Activated CD4-positive, CD25-positive, alpha-beta regulatory T cell treated with anti-CD3 and anti-CD28 coated beads, Interleukin-2, amount 50 U/mL, for 24 hours (primary cell): ENCODE measurements at regions not wholly inside any gene's neighbourhood (a gene's known extent, or its start where the extent isn't known, plus 50 kb on each side); places are given as distances from the start of the nearest gene placed in this dataset.
"Not testable (repeated sequence)": the region's sequence is repeated elsewhere in the genome, so short reads cannot be mapped to it uniquely, and the experiment has no call there.

Experiments used
- ATAC-seq, 2 donors: fragments of 150-1000 bp; cut with Tn5 transposase; one replicate each; pipeline ENCODE4 v1.10.0; 2021; ENCODE audit warnings: mild to moderate bottlenecking in 1 of 2, moderate library complexity in 1 of 2

- no peak for ATAC-seq
Measured at GRCh38 chr11:11220786-11221185, 132.3 kb downstream of the CSNK2A3 start.

DNA sequence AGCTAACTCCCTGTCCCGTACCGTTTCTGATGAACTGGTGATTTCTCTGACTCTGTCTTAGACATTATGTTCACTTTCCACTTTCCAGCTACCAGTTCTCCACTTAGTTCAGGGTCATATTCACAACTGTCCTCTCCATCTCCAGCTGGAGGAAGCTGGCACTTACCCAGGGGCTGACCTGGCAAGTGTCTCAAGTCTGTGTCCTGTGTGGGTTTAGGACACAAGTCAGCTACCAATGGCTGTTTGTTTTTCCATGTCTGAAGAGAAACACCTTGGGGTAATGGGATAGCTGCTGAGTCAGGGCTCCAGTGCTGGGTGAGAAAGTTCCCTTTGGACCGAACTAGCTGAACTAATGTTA is 134.4 kb downstream of the CSNK2A3 start:
- ATAC-seq, result no peak

DNA sequence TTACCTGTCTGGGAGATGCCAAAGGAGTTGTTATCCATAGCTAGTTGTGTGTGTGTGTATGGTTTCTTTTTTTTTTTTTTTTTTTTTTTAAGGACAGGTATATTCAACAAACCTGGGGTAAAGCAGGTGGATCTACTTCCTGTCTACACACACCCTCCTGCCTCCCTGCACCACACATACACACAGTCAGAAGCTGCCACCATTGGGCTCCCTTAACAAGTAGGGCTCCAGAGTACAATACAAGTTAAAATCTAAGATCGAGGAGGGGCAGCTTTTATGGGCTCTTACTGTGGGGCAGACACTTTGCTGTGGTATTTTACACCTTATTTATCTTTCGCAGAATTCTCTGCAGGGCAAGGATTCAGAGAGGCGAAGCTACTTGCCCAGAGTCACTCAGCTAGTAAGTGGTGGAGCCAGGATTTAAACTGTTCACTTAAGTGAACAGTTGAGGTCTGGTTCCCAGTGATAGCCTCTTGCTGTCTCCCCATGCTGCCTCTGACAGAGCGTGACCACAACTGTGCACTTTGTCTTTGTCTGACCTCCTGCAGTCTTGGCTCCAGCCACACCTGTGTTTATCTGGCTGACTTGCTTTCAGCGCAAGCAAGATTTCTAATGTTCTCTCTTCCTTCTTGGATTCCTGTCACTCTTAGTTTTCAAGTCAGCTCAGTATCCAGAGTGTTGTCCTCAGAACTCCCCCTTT is 135.0 kb downstream of the CSNK2A3 start:
- ATAC-seq, result no peak

- no peak for ATAC-seq
Measured at GRCh38 chr11:11217289-11217928, 135.6 kb downstream of the CSNK2A3 start.

GRCh38 chr11:11215944-11216343 is 137.1 kb downstream of the CSNK2A3 start:
- ATAC-seq, result no peak

GRCh38 chr11:11215058-11215815 is 137.8 kb downstream of the CSNK2A3 start:
- no peak for ATAC-seq

DNA sequence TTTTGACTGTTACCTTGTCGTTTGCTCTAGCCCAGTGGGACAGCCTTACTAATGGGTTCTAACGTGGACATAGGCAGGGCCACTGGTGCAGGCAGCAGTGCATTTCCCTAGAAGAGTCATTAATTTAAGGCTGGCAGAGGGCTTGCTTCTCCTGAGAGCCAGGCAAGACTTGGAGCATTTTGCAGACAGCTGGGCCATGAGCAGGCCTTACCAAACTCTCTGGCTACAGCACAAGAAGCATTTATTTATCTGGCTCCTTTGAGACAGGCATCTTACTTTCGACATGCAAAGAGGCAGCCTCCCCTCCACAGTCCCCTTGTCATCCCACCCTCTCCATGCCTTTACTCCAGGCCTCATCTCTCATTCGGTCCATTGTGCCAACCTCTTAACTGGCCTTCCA is 139.9 kb downstream of the CSNK2A3 start:
- no peak for ATAC-seq

GRCh38 chr11:11211888-11212287 is 141.2 kb downstream of the CSNK2A3 start:
- no peak for ATAC-seq

DNA sequence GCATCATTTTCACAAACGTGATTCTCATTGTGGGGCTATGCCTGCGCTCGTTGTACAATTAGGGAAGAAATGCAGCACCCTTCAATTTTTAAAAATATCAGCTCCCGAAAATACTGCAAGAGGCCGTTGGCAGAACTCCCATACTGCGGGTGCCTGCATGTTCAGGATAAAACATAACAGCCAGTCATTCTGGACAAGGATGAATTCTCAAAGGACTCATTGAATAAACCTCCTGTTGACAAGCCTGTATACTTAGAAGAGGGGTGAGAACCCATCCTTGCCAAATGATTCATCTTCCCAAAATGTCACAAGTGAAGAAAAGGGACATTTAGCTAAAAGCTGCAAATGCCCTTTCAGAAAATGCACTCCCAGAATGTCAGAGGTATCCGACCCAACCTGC is 141.9 kb downstream of the CSNK2A3 start:
- no peak for ATAC-seq

- no peak for ATAC-seq
Measured at GRCh38 chr11:11210446-11210845, 142.6 kb downstream of the CSNK2A3 start.

GRCh38 chr11:11209967-11210366 is 143.1 kb downstream of the CSNK2A3 start:
- no peak for ATAC-seq

GRCh38 chr11:11208994-11209393 is 144.1 kb downstream of the CSNK2A3 start:
- ATAC-seq, result no peak

DNA sequence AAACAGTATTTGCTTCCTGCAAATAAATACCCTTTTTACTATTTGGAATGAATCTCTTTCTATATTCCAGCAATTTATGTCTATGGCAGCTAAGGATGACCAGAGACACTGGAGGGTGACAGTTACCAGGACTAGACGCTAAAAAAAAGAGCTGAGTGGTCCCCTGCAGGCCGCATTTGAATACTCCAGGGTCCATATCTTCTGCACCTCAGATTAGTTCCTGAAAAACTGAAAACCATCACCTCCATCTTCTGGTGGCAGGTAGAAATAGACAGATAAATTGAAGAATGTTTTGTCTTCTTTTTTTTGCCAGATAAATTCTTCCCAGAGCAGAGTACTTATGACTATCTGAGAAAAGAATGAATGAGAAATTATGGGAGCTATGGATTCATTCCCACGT is 145.6 kb downstream of the CSNK2A3 start:
- no peak for ATAC-seq

- ATAC-seq, result no peak
Measured at GRCh38 chr11:11206484-11206883, 146.6 kb downstream of the CSNK2A3 start.

GRCh38 chr11:11202885-11203284 is 150.2 kb downstream of the CSNK2A3 start:
- no peak for ATAC-seq

DNA sequence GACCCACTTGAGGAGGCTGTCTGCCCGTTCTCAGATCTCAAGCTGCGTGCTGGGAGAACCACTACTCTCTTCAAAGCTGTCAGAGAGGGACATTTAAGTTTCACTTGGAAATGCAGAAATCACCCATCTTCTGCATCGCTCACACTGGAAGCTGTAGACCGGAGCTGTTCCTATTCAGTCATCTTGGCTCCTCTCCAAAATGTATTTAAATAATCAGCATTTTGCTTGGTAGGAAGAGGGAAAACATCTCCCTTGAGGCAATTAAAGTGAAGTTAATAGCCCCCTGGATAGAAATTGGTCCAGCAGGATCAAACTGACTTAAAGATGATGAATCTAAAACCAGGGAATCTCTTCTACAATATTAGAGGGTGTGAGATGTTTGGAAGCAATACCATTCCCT is 151.7 kb downstream of the CSNK2A3 start:
- not testable (repeated sequence) for ATAC-seq

DNA sequence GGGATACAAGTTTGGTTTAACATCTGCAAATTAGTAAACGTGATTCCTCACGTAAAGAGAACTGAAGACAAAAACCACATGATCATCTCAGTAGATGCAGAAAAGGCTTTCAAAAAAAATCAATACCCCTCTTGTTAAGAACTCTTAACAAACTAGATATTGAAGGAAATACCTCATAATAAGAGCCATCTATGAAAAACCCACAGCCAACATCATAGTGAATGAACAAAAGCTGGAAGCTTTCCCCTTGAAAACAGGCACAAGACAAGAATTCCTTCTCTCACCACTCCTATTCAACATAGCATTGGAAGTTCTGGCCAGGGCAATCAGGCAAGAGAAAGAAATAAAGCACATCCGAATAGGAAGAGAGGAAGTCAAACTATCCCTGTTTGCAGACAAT is 160.5 kb downstream of the CSNK2A3 start:
- no peak for ATAC-seq

GRCh38 chr11:11189506-11189905 is 163.5 kb downstream of the CSNK2A3 start:
- no peak for ATAC-seq

GRCh38 chr11:11186249-11186648 is 166.8 kb downstream of the CSNK2A3 start:
- ATAC-seq, result no peak

GRCh38 chr11:11182261-11182660 is 170.8 kb downstream of the CSNK2A3 start:
- ATAC-seq, result no peak

DNA sequence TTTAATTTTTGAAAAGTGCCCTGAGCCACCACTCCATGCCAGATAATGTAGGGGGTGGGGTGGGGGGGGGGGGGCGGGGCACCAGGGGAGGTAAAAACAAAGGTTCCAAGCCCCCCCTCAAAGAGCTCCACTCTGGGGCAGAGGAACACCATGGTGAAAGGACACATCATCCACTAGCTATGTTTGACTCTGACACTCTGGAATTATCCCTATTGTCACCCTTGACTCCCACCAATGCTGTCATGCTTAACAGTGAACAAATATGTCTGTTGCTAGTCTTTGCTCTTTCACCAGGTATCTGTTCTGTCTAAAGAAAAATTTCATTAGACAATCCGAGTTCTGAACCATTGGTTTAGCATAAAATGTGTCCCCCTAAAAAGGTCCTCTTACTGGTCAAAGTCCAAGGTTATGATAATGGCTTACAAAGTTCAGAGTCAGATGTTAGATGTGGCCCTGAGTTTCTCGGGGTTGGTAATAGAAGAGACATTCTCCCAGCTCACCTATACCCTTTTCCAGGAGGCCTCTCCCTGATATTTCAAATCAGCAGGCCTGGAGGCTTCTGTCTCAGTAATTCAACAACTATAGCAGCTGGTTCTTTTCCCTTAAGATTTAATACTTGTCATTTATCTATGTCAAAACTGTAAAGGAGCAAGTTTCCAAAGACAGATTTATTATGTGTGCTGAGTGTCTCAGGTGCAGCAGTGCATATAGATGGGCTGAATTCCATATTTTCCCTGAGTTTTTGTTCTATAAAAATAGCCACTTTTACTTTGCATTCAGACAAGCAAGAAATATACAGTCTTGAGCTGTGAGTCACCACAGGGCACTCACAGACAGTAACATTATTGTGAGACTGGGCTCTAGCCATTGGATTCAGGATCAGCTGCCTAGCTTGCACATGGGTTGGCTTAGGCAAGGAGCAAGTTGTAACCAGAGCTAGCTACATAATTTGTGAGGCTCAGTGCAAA is 174.1 kb downstream of the CSNK2A3 start:
- ATAC-seq, result no peak

DNA sequence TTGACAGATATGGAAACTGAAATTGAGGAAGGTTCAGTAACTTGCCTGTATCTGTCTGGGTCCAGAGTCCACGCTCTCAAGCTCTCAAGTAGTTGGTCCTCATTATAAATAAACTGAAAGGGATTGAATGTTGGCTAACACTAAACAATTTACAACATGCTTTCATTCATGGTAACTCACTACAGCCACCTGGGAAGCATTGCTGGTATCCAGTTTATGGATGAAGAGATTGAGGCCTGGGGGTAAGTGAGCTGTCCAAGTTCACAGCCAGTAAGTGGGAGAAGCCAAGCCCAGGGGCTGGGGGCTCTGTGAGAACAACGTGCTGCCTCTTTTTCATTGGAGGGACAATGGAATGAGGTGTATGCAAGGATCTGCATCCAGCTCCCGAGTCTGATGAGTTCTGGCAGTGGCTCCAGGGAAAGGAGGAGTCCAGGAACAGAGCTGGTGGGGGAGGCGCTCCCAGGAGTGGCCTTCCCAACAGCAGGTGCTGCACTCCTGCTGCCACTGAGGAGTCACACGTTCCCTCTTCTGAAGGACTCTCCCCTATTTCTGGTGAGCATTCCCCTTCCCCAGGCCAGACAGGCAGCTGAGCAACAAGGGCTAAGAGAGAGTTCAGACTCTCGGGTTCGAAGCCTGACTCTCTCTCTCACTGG is 175.8 kb downstream of the CSNK2A3 start:
- ATAC-seq, result no peak
